ENCODE measurements at regions not wholly inside any gene's neighbourhood (a gene's known extent, or its start where the extent isn't known, plus 50 kb on each side); places are given as distances from the start of the nearest gene placed in this dataset.

- TF ChIP-seq CTCF (IDR thresholded peaks at IDR 0.05) (no peak), POLR2A (IDR thresholded peaks at IDR 0.05) (no peak)
These were observed 298.1 kb upstream of the SGO1 start for GRCh38 chr3:20484126-20484525.
